ENCODE measurements at regions not wholly inside any gene's neighbourhood (a gene's known extent, or its start where the extent isn't known, plus 50 kb on each side); places are given as distances from the start of the nearest gene placed in this dataset.

DNA sequence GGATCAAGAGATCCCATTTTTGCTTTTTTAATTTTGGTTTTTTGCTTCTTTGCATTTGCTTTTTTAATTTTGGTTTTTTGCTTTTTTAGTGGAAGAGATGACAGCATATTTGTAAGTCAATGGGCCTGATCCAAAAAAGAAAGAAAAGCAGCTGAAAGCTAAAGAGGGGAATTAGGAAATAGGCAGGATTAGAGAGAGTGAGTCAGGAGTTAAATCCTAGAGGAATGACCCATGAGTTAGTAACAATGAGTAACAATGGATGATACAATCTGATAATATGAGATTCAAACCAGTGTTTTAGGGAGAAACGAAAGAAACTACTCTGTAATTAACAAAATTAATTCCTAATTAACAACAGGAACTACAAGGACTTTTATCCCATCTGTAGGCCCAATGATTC, 111.2 kb upstream of the SGCG start:
- Histone ChIP-seq H3K27me3 (no peaks in the 10 kb centered on the region), H3K36me3 (no peaks in the 10 kb centered on the region), H3K9me3 (no peaks in the 10 kb centered on the region), H3K4me1 (no peaks in the 10 kb centered on the region), H3K4me3 (no peak overlapping the region), H3K27ac (peak overlapping the region in 2 of 5 donors; percentile 26 to 38)
- no peak for TF ChIP-seq CTCF (IDR thresholded peaks at IDR 0.05)
- TF ChIP-seq EP300 (IDR thresholded peaks at IDR 0.05) = no peak
- no peak for TF ChIP-seq POLR2AphosphoS5 (IDR thresholded peaks at IDR 0.05)
- no peak for TF ChIP-seq POLR2A (IDR thresholded peaks at IDR 0.05)
- DNase-seq = no peak
- intact Hi-C loops (cut with DNase I; ENCODE audit: low total_unique reads) = no loop called here
- 42 to 79% (median 62%) methylated on average over 1 of the region's 1 CpG for WGBS, 5 donors

- Histone ChIP-seq H3K4me1 (no peaks in the 10 kb centered on the region), H3K9me3 (no peaks in the 10 kb centered on the region), H3K27ac (no peak overlapping the region), H3K36me3 (no peaks in the 10 kb centered on the region), H3K27me3 (no peaks in the 10 kb centered on the region), H3K4me3 (no peak overlapping the region)
- TF ChIP-seq POLR2AphosphoS5 (IDR thresholded peaks at IDR 0.05) = no peak
- peak in 1 of 2 donors; percentile 65 for DNase-seq
- 23 to 29% (median 24%) methylated on average over 5 of the region's 5 CpGs for WGBS, 5 donors
- intact Hi-C loops (cut with DNase I; ENCODE audit: low total_unique reads) = no loop called here
Observed at GRCh38 chr13:23074075-23074828, 106.5 kb upstream of the SGCG start.

GRCh38 chr13:23081220-23081619, 99.6 kb upstream of the SGCG start:
- Histone ChIP-seq H3K27me3 (no peaks in the 10 kb centered on the region), H3K27ac (no peak overlapping the region), H3K36me3 (no peaks in the 10 kb centered on the region), H3K4me1 (no peaks in the 10 kb centered on the region), H3K9me3 (peaks cover 0 to 4% (median 0%) of the 10 kb centered on the region in 4 donors), H3K4me3 (no peak overlapping the region)
- DNase-seq = no peak
- intact Hi-C loops (cut with DNase I; ENCODE audit: low total_unique reads) = no loop called here
- WGBS, 5 donors = 69 to 84% (median 78%) methylated on average over 5 of the region's 5 CpGs
- TF ChIP-seq CTCF (IDR thresholded peaks at IDR 0.05) (no peak), EP300 (IDR thresholded peaks at IDR 0.05) (no peak), POLR2AphosphoS5 (IDR thresholded peaks at IDR 0.05) (no peak), POLR2A (IDR thresholded peaks at IDR 0.05) (no peak)

DNA sequence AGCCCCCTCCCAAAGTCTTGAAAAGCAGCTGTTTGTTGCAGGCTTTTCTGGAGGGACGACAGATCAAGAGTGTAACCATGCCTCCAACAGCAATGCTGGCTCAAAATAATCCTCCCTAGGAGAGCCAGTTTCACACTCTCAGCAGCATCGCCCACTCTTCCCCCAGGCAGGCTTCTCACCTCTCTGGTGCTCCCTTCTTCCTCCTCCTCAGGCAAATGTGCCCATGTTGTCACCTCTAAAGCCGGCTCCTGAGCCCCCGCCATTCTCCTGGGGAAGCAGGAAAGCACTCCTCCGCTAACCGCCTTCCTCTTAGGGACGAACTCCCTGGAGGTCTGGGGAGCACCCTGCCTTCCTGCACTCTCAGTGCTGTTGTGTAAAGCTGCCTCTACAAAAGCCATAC, 98.9 kb upstream of the SGCG start:
- 59 to 74% (median 69%) methylated on average over 6 to 7 of the region's 7 CpGs for WGBS, 5 donors
- TF ChIP-seq CTCF (IDR thresholded peaks at IDR 0.05) = no peak
- TF ChIP-seq POLR2AphosphoS5 (IDR thresholded peaks at IDR 0.05) = no peak
- no peak for TF ChIP-seq EP300 (IDR thresholded peaks at IDR 0.05)
- no peak for TF ChIP-seq POLR2A (IDR thresholded peaks at IDR 0.05)
- H3K4me1 ChIP-seq = no peaks in the 10 kb centered on the region

DNA sequence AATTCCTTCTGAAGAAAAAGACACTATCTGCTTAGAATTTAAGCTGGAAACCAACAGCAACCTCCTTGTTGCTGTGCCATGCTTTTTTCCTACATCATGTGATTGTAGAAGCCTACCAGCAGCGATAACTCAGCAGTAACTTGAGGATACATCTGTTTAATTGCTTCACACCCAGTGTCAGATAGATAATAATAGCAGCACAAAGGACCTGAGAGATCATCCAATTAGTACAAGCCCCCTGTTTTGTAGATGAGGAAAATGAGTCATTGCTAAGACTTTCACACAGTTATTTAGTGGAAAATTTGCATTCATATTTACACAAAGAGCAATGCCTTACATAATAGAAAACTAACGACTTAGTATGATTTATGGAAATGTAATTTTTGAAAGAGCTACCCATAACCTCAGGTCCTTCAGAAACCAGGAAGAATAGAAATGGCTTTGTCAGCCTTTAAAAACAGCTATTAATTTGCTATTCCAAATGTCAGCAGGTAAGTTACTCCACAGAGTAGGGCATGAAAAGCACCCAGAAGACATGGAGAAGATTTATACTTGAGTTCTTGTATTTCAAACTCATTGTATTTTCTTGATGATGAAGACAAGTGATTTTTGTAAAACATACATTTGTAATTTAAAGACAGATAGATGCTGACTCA, 93.7 kb upstream of the SGCG start:
- Histone ChIP-seq H3K4me1 (no peaks in the 10 kb centered on the region), H3K36me3 (no peaks in the 10 kb centered on the region), H3K4me3 (no peak overlapping the region), H3K9me3 (peaks cover 0 to 4% (median 0%) of the 10 kb centered on the region in 4 donors), H3K27ac (no peak overlapping the region), H3K27me3 (peaks cover 0 to 5% (median 0%) of the 10 kb centered on the region in 3 donors)
- TF ChIP-seq CTCF (IDR thresholded peaks at IDR 0.05) (no peak), POLR2AphosphoS5 (IDR thresholded peaks at IDR 0.05) (no peak), POLR2A (IDR thresholded peaks at IDR 0.05) (no peak), EP300 (IDR thresholded peaks at IDR 0.05) (no peak)
- intact Hi-C loops (cut with DNase I; ENCODE audit: low total_unique reads) = no loop called here
- DNase-seq = no peak
- WGBS, 5 donors = 70 to 88% (median 73%) methylated on average over 2 of the region's 2 CpGs

More for the DNA sequence above, 98.9 kb upstream of the SGCG start:
- DNase-seq = no peak
- Histone ChIP-seq H3K27me3 (no peaks in the 10 kb centered on the region), H3K36me3 (no peaks in the 10 kb centered on the region), H3K4me3 (no peak overlapping the region), H3K27ac (no peak overlapping the region), H3K9me3 (peaks cover 0 to 4% (median 0%) of the 10 kb centered on the region in 4 donors)
- intact Hi-C loops (cut with DNase I; ENCODE audit: low total_unique reads) = no loop called here
